ENCODE measurements at regions not wholly inside any gene's neighbourhood (a gene's known extent, or its start where the extent isn't known, plus 50 kb on each side); places are given as distances from the start of the nearest gene placed in this dataset.

GRCh38 chr17:15884731-15885130 lies 60.2 kb upstream of the ADORA2B start:
- TF ChIP-seq CTCF (IDR thresholded peaks at IDR 0.05), result no peak
- no peak for TF ChIP-seq EZH2 (IDR thresholded peaks at IDR 0.05; ENCODE audit: borderline replicate concordance, insufficient read depth, low read depth, low read length, poor library complexity, severe bottlenecking)
